ENCODE measurements at regions not wholly inside any gene's neighbourhood (a gene's known extent, or its start where the extent isn't known, plus 50 kb on each side); places are given as distances from the start of the nearest gene placed in this dataset.

GRCh38 chr13:26978081-26978860 lies 193.3 kb downstream of the USP12 start:
- H3K4me1 Mint-ChIP-seq = peaks cover 8% of the 10 kb centered on the region
- no peaks in the 10 kb centered on the region for H3K9me3 Mint-ChIP-seq
- H3K4me3 Mint-ChIP-seq = no peak overlapping the region
- DNase-seq = no peak
- peaks cover 25% of the 10 kb centered on the region for H3K27me3 Mint-ChIP-seq
- no peak for ATAC-seq
- no peak overlapping the region for H3K27ac Mint-ChIP-seq

- DNase-seq (no peak), ATAC-seq (no peak)
- Mint-ChIP-seq H3K27ac (peak overlapping the region in 1 of 2 donors; percentile 27), H3K27me3 (peaks cover 25% of the 10 kb centered on the region), H3K4me1 (peaks cover under 1% of the 10 kb centered on the region), H3K4me3 (no peak overlapping the region), H3K9me3 (peaks cover 0 to 3% of the 10 kb centered on the region in 2 donors)
Measured at GRCh38 chr13:26977541-26977940, 194.1 kb downstream of the USP12 start.

- Mint-ChIP-seq H3K4me3 (no peak overlapping the region), H3K27me3 (peaks cover 25% of the 10 kb centered on the region), H3K9me3 (peaks cover 0 to 4% of the 10 kb centered on the region in 2 donors), H3K27ac (no peak overlapping the region), H3K4me1 (no peaks in the 10 kb centered on the region)
- no peak for DNase-seq
- ATAC-seq = no peak
Measured at GRCh38 chr13:26976313-26976712, 195.3 kb downstream of the USP12 start.

DNA sequence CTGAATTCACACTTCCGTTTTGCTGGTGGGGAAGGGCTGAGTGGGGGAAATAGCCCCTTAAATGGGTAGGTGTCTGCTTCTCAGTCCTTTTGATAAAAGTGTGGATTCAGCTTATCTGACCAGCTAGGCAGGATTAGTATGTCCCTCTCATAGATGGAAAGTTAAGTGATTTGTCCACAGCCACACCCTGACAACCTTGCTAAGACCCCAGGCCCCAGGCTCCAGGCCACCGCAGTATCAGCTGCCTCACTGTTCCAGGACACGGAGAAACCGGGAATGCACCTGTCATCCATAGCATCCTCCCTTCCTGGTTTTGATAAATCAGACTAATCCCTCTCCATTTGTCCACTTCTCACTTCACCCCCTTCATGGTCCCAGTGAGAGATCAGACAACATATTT lies 197.7 kb downstream of the USP12 start:
- DNase-seq (no peak), ATAC-seq (no peak)
- H3K4me3 Mint-ChIP-seq = no peak overlapping the region
- peaks cover 0 to 4% of the 10 kb centered on the region in 2 donors for H3K9me3 Mint-ChIP-seq
- peaks cover 5% of the 10 kb centered on the region for H3K27me3 Mint-ChIP-seq
- H3K4me1 Mint-ChIP-seq = no peaks in the 10 kb centered on the region
- no peak overlapping the region for H3K27ac Mint-ChIP-seq

DNA sequence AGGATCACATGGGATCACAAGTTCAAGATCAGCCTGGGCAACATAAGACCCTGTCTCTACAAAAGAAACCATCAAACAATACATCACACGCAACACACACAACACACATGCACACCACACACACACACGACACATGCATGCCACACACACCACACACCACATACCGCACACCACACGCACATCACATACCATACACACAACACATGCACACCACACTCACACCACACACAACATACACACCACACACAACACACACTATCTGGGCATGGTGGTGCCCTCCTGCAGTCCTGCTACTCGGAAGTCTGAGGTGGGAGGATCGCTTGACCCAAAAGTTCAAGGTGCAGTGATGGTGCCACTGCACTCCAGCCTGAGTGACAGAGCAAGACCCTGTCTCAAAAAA lies 198.3 kb downstream of the USP12 start:
- ATAC-seq = no peak
- Mint-ChIP-seq H3K27me3 (no peaks in the 10 kb centered on the region), H3K4me3 (no peak overlapping the region)

DNA sequence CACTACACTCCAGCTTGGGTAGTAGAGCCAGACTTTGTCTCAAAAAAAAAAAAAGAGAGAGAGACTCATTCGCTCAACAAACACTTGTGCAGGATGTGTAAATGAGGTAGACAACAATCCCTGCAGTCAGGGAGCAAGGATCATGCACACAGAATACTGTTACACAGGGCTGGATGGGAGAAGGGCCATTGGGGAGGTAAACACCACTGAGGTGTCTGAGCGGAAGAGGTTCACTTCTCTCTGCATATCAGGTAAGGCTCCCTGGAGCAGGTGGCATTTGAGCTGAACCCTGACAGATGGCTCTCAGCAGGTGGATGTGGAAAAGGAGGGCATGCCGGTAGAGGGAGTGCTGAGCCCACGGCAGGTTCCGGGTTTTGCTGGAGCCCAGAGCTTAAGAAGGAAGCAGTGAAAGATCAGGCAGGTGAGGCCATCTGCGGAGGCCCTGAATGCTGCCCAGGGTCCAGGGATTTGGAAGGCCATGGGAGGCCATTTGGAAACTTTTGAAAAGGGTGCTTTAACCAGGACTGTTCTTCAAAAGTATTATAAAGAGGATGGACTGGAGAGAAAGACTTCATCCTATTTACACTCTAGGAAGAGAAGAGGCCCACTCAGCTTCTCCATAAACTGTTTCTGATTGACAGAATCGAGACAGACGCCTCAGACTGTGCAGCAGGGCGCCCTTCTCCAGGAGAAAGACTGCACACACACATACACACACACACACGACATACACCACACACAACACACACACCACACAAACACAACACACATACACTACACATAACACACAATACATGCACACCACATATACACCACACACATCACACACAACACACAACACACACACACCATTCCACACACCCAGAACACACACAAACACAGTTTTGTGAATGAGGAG lies 199.4 kb downstream of the USP12 start:
- Mint-ChIP-seq H3K9me3 (peaks cover 0 to 4% of the 10 kb centered on the region in 2 donors), H3K27me3 (no peaks in the 10 kb centered on the region), H3K4me1 (no peaks in the 10 kb centered on the region), H3K4me3 (no peak overlapping the region), H3K27ac (no peak overlapping the region)
- ATAC-seq (peak; percentile 71), DNase-seq (peak; percentile 27 to 34)

More for the DNA sequence above, 198.3 kb downstream of the USP12 start:
- Mint-ChIP-seq H3K9me3 (peaks cover 0 to 4% of the 10 kb centered on the region in 2 donors), H3K27ac (no peak overlapping the region), H3K4me1 (no peaks in the 10 kb centered on the region)
- DNase-seq = no peak

GRCh38 chr13:26968431-26969341 lies 202.9 kb downstream of the USP12 start:
- Mint-ChIP-seq H3K4me3 (no peak overlapping the region), H3K27ac (no peak overlapping the region), H3K9me3 (peaks cover 0 to 4% of the 10 kb centered on the region in 2 donors), H3K27me3 (no peaks in the 10 kb centered on the region), H3K4me1 (no peaks in the 10 kb centered on the region)
- ATAC-seq = no peak
- DNase-seq = no peak

DNA sequence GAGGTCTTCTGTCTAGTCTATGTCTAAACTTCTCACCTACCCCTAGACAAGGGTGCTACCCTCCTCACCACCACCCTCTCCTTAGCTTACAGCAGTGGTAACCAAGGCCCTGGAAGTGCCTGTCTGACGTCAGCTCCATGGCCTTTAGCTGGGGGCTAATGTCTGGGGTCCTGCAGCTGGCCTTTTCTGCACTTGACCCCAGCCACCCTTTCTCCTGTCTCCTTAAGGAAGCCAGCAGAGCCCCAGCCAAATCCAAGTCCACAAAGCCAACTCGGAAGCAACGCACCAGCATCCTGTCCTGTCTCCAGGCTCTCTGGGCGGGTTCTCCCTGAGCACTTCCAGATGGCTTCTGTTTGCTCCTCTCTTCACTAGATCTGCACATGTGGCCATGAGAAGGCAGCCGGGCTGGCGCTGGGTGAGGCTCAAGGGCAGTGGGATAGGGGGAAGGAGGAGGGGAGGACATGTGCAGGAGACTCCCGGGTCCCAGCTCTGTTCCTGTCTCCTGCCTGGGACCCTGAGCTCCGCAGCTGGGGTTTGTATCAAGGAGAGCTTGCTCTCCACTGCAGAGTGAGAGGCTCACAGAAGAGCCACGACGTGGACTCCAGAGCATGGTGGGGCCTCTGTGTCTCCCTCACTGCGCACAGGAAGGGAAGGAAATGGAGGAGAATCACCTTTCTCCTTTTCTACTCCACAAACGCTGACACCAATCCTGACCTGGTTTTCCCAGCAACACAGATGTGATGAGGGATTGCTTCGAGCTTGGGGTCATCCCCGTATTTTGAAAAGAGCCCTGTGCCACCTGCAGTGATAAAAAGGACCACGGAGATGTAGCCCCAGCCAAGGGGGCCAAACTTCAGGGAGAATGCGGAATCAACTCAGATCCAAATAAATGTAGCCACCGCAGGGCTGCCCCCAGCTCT lies 204.2 kb downstream of the USP12 start:
- ATAC-seq = no peak
- DNase-seq = no peak
- Mint-ChIP-seq H3K4me3 (no peak overlapping the region), H3K9me3 (no peaks in the 10 kb centered on the region), H3K27ac (peak overlapping the region in 1 of 2 donors; percentile 13), H3K27me3 (no peaks in the 10 kb centered on the region), H3K4me1 (no peaks in the 10 kb centered on the region)

DNA sequence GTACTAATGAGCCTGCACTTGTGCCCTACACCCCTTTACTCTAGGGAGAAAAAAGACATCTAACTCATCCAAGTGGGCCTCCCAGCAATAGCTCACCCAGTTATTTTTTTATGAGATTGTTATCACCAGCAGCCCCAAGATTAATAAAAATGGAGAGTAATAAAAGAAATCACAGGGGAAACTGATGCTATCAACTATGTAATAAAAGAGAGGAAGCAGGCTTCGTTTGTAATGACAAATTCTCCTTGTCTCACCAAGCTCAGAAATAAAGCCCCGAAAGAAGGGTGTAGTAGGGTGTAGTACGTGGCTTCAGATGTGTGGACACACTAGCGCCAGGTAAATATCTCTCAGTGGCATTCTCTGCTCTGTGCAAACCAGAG lies 204.9 kb downstream of the USP12 start:
- Mint-ChIP-seq H3K9me3 (no peaks in the 10 kb centered on the region), H3K4me3 (no peak overlapping the region), H3K27ac (no peak overlapping the region), H3K27me3 (no peaks in the 10 kb centered on the region), H3K4me1 (no peaks in the 10 kb centered on the region)
- no peak for DNase-seq
- ATAC-seq = no peak

GRCh38 chr13:26965952-26966700 lies 205.5 kb downstream of the USP12 start:
- Mint-ChIP-seq H3K9me3 (no peaks in the 10 kb centered on the region), H3K27ac (no peak overlapping the region), H3K4me1 (no peaks in the 10 kb centered on the region), H3K4me3 (no peak overlapping the region), H3K27me3 (no peaks in the 10 kb centered on the region)
- ATAC-seq (no peak), DNase-seq (no peak)

DNA sequence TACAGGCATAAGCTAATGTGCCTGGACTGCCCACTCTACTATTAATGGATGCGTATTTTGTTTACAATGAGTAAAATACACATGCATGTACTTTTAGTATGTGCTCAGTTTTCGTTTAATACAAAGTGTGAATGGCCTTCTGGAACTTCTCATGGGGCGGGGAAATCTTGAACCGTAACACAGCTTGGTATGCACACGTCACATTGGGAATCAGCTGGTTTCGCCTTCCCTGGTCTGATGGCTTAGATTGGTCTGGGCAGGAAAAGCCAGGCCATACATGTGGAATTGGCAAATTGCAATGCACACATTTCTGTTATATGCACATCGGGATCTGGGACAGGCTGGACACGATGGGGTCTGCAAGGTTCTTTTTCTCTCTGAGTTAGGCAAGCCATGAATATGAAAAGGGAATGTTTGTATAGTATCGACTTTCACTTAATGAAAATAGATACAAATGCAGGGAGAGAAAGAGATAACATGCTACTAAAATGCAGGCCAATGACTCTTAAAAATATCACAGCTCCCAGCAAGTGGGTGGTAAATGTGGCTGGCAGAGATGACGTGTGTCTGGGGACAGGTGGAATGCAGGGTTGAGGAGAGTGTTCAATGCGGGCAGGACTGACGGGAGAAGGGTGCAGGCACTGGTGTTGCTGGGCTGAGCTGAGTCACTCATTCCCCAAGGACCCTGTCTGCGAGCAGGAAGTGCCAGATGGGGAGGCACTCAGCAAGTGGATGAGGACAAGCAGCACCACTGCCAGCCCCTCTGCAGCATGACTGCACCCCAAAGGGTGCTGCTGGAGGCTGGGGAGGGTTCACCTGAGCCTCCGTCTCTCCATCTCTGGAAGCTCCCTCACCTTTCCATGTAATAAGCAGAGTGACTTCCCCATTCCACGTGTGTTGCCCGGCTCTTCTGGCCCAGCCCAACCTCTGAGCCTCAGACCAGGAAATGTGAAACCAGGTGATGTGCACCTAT lies 204.0 kb upstream of the GPR12 start:
- DNase-seq = no peak
- H3K27me3 Mint-ChIP-seq = no peaks in the 10 kb centered on the region
- no peaks in the 10 kb centered on the region for H3K9me3 Mint-ChIP-seq
- no peak overlapping the region for H3K4me3 Mint-ChIP-seq
- no peak overlapping the region for H3K27ac Mint-ChIP-seq
- no peak for ATAC-seq
- H3K4me1 Mint-ChIP-seq = no peaks in the 10 kb centered on the region

GRCh38 chr13:26962671-26963070 lies 202.1 kb upstream of the GPR12 start:
- H3K4me3 Mint-ChIP-seq = no peak overlapping the region
- DNase-seq (no peak), ATAC-seq (no peak)
- no peaks in the 10 kb centered on the region for H3K27me3 Mint-ChIP-seq
- no peaks in the 10 kb centered on the region for H3K9me3 Mint-ChIP-seq
- no peaks in the 10 kb centered on the region for H3K4me1 Mint-ChIP-seq
- H3K27ac Mint-ChIP-seq = no peak overlapping the region
